Colonic mucosa (tissue), 4 donors: ENCODE measurements at regions not wholly inside any gene's neighbourhood (a gene's known extent, or its start where the extent isn't known, plus 50 kb on each side); places are given as distances from the start of the nearest gene placed in this dataset.

Source experiments
- DNase-seq: peaks from one replicate; pipeline ENCODE4 v3.0.0-alpha.2; 2020
- H3K27ac ChIP-seq: fragments of 200-600 bp; one replicate; pipeline ENCODE4 v1.8.0; 2021
- H3K27me3 ChIP-seq: fragments of 200-600 bp; one replicate; pipeline ENCODE4 v1.8.0; 2021
- H3K36me3 ChIP-seq: fragments of 200-600 bp; one replicate; pipeline ENCODE4 v1.8.0; 2021
- H3K4me1 ChIP-seq: fragments of 200-600 bp; one replicate; pipeline ENCODE4 v1.8.0; 2021; ENCODE audit warnings: mild to moderate bottlenecking
- H3K4me3 ChIP-seq: fragments of 200-600 bp; one replicate; pipeline ENCODE4 v1.8.0; 2021
- H3K9ac ChIP-seq, 2 donors: one replicate each; pipeline ENCODE4 v1.7.0; 2013; ENCODE audit warnings: control low read depth in 2 of 2, low read depth in 2 of 2, low read length in 2 of 2
- H3K9me3 ChIP-seq: fragments of 200-600 bp; one replicate; pipeline ENCODE4 v1.8.0; 2021
- intact Hi-C: fragments of 100-400 bp; cut with DNase I; formaldehyde crosslinking; loops from one replicate; pipeline ENCODE4 v1.14.1; 2022
- TF ChIP-seq, protein P1 (sequence below): fragments of 200-600 bp; IDR thresholded peaks from one replicate; pipeline ENCODE4 v1.8.0; 2022; ENCODE audit warnings: antibody characterized with exemption, mild to moderate bottlenecking
- donor health status: healthy.
- donor health status: DM: no; HTN: no; CAD: no.
- donor health status: DM: no; HTN: no; CAD: no.

DNA sequence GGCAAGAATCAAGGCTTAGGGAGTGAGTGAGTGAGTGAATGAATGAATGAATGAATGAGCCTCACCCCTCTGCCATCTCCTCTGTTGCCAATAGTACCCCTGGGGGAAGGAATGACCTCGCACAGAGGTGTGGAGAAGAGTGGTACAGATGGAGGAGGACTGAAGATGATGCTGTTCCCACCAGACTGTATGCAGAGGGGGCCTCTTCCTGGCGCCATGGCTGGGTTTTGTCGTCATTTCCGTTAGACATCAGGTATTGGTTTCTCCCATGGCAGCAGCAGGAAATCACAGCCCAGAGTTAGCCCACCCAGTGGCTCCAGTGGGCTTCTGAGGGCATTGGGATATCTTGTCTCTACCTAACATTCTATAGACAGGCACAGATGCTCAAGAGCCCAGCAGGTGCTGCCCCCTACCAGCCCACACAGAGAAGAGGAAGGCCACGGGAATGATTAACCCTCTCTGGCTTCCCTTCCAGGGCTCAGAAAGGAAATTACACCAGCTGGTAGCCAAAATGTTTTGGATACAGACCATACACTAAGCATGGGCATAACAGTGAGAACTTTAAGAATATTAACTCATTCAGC, 109.8 kb upstream of the SLC6A11 start:
- DNase-seq = no peak
- H3K27me3 ChIP-seq = peaks cover 22% of the 10 kb centered on the region
- H3K36me3 ChIP-seq = no peaks in the 10 kb centered on the region
- no peak overlapping the region for H3K4me3 ChIP-seq
- H3K9me3 ChIP-seq = no peaks in the 10 kb centered on the region
- intact Hi-C loops = no loop called here
- TF ChIP-seq, protein P1, sequence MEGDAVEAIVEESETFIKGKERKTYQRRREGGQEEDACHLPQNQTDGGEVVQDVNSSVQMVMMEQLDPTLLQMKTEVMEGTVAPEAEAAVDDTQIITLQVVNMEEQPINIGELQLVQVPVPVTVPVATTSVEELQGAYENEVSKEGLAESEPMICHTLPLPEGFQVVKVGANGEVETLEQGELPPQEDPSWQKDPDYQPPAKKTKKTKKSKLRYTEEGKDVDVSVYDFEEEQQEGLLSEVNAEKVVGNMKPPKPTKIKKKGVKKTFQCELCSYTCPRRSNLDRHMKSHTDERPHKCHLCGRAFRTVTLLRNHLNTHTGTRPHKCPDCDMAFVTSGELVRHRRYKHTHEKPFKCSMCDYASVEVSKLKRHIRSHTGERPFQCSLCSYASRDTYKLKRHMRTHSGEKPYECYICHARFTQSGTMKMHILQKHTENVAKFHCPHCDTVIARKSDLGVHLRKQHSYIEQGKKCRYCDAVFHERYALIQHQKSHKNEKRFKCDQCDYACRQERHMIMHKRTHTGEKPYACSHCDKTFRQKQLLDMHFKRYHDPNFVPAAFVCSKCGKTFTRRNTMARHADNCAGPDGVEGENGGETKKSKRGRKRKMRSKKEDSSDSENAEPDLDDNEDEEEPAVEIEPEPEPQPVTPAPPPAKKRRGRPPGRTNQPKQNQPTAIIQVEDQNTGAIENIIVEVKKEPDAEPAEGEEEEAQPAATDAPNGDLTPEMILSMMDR = no peak
- H3K4me1 ChIP-seq = no peaks in the 10 kb centered on the region
- H3K27ac ChIP-seq = no peak overlapping the region
- H3K9ac ChIP-seq = no peak overlapping the region

DNA sequence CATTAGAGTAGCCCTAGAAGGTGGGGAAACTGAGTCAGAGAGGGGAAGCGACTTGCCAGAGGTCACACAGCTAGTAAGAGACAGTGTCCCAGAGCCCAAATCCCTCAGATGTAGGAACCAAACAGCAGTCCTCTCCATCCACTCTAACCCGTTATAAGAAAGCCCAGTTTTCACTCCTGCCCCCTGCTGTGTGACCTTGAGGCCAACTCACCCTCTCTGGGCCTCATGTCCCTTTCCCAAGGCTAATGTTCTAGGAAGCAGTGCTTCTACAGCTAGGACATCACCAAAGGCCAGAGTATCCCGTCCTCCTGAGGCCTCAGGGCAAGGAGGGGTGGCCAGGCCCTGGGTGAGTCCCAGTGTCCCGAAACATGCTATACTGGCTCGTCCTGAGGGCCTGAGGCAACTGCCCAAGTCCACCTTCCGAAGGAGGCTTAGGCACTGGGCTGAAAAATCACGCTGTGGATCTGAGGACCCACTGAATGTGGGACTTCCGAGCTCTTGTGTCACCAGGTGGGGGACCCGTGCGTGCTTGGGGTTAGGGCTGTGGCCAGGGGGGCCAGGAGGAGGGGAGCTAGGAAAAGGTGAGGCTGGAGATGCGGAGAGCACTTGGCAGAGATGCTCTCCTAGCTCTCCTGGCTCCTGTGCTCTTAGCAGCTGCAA, 109.2 kb upstream of the SLC6A11 start:
- H3K9ac ChIP-seq = no peak overlapping the region
- H3K36me3 ChIP-seq = no peaks in the 10 kb centered on the region
- no peak overlapping the region for H3K4me3 ChIP-seq
- H3K9me3 ChIP-seq = no peaks in the 10 kb centered on the region
- DNase-seq = no peak
- TF ChIP-seq, protein P1 = no peak
- intact Hi-C loops = no loop called here
- peaks cover 22% of the 10 kb centered on the region for H3K27me3 ChIP-seq
- H3K27ac ChIP-seq = no peak overlapping the region
- no peaks in the 10 kb centered on the region for H3K4me1 ChIP-seq

DNA sequence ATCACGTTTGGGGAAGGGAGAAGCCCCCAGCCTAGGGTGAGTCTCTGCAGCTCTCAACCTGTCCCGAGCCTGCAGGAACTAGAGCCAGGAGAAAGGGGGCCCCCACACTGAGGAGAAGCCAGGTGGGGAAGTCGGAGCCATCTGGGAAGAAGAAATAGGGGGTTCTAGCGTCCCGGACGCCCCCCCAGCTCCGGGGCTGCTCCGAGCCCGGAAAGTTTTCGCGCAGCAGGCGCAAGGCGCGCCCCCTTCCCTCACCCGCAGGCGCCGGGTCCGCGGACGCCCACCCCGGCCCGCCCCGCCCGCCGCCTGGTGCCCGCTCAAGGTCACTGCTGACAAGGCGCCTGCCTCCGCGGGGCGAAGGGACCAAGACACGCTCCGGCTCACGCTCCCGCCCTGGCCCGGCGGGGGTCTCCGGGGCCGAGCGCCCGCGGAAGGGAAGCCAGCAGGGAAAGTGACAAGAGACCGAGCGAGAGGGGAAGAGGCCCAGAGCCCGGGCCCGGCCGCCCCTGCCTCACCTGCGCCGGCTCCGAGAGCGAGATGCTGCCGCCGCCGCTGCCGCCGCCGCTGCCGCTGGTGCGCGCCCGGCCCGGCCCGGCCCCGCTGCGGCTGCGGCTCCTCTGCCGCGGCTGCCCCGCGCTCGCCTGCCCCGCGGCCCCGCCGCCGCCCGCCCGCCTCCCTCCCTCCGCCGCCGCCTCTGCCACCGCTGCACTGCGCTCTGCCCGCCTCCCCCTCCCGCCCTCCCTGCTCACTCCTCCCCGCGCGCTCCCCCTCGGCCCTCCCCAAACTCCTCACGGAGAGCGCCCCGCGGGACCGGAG, 108.4 kb upstream of the SLC6A11 start:
- TF ChIP-seq, protein P1 = no peak
- Histone ChIP-seq H3K27me3 (peaks cover 22% of the 10 kb centered on the region), H3K9ac (no peak overlapping the region), H3K36me3 (no peaks in the 10 kb centered on the region), H3K27ac (no peak overlapping the region), H3K4me1 (no peaks in the 10 kb centered on the region), H3K4me3 (no peak overlapping the region), H3K9me3 (no peaks in the 10 kb centered on the region)
- DNase-seq = no peak
- intact Hi-C loops = no loop called here

DNA sequence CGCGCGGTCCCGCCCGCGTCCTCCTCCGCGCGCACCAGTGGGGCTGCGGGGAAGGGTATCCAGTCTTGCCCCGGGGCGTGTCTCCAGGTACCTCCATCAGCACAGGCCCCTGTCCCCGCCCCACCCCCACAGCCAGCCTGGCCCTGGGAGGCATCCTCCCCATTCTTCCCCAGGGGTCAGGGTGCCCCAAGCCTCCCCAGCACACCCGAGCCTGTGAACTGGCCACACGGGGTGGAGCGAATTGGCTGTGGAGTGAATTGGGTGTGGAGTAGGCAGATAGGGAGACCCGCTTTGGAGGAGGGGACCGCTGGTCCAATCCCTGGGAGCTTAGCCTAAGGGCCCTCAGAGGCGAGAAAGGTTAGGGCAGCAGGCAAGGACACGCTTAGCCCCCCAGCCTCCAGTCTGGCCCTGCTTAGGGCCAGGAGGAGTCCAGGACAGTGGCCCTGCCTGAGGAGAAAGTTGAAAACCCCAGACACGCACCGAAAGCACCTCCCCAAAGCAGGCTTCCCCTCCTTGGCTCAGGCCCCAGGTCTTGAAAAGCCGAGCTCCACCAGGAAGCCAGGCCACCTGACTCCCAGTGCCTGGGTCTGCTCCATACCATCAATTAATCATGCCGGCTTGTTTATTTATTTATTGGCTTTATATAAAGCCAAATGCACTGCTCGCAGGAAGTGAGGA, 107.7 kb upstream of the SLC6A11 start:
- Histone ChIP-seq H3K27me3 (peaks cover 22% of the 10 kb centered on the region), H3K9me3 (no peaks in the 10 kb centered on the region), H3K4me1 (no peaks in the 10 kb centered on the region), H3K27ac (no peak overlapping the region), H3K9ac (no peak overlapping the region), H3K36me3 (no peaks in the 10 kb centered on the region), H3K4me3 (no peak overlapping the region)
- intact Hi-C loops = no loop called here
- no peak for DNase-seq
- TF ChIP-seq, protein P1 = no peak

DNA sequence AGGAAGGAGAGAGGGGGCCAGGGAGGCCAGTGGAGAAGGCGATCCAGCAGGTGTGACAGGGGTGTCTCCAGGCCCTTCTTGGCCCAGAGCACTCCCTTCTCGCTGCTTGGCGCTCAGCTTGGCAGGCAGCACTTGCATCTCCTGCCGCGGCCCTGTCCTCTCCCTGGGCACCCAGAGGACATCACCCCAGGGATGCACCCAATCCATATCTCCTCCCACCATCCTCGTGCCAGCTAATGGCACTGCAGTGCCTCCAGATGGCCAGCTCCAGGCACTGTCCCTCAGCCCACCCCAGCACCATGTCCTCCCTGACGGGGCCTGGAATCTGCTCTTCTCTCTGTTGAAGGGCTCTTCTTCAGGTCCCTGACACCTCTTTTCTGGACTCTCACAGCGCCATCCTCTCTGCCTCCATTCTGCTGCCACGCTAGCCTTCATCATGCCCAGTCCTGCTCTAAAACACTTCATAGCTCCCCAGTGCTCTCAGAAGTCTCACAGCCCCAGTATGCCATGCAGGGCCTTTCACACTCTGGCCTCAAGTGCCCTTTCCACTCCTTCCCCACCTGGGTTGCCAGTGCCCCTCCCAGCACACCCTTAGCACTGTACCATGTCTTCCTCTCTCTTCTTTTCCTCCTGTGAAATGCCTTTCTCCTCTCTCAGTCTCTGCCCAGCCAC, 106.8 kb upstream of the SLC6A11 start:
- intact Hi-C loops = no loop called here
- no peak overlapping the region for H3K9ac ChIP-seq
- no peaks in the 10 kb centered on the region for H3K36me3 ChIP-seq
- H3K9me3 ChIP-seq = no peaks in the 10 kb centered on the region
- no peaks in the 10 kb centered on the region for H3K4me1 ChIP-seq
- no peak overlapping the region for H3K27ac ChIP-seq
- TF ChIP-seq, protein P1 = no peak
- peaks cover 22% of the 10 kb centered on the region for H3K27me3 ChIP-seq
- DNase-seq = no peak
- no peak overlapping the region for H3K4me3 ChIP-seq
